GM12891 (cell line): ENCODE measurements at regions not wholly inside any gene's neighbourhood (a gene's known extent, or its start where the extent isn't known, plus 50 kb on each side); places are given as distances from the start of the nearest gene placed in this dataset.

ENCODE experiments used
- POLR2A ChIP-seq: IDR thresholded peaks from 2 replicates; pipeline ENCODE4 v1.6.1; 2011; ENCODE audit warnings: low read depth, low read length, control low read depth
- POLR2AphosphoS5 ChIP-seq: IDR thresholded peaks from 2 replicates; pipeline ENCODE4 v1.6.1; 2011; ENCODE audit warnings: low read depth, low read length, control low read depth

- TF ChIP-seq POLR2AphosphoS5 (no peak), POLR2A (no peak)
Measured at GRCh38 chr9:85224301-85224700, 517.5 kb downstream of the AGTPBP1 start.
